ENCODE measurements at regions not wholly inside any gene's neighbourhood (a gene's known extent, or its start where the extent isn't known, plus 50 kb on each side); places are given as distances from the start of the nearest gene placed in this dataset.

DNA sequence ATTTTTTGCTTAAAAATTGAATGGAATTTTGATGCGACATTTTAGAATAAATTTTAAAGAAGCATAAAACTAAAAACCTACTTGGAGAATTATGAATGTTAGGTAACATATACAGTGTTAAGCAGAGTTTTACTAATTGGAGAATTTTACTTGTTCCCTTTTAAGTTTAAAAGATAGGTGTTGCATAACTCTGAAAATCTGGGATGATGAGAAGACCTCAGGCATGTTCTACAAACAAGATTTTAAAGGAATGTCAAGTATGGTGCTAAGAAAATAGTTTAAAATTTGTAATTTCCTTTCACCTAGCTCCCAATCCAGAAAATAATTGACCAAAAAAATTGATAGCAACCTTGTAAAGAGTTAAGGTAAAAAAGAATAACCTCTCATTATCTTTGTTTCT lies 135.8 kb downstream of the RFC3 start:
- DNase-seq: no peak

DNA sequence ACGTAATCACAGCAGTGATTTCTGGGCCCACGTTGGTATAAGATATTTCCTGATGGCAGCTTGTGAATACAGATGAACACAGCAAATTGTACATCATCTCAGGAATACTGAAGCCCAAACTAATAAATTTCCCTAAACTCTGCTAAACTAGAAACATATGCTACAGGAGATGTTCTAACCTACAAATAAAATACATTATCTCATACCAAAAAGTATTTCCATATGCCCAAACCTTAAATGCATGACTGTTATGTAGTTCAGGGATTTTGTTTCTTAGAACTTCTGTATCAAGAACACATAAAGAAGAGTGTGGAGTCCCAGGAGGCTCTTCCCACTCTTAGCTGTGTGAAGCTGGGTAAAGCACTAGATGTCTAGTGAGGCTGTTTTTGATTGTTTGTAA lies 138.4 kb downstream of the RFC3 start:
- no peak for DNase-seq

DNA sequence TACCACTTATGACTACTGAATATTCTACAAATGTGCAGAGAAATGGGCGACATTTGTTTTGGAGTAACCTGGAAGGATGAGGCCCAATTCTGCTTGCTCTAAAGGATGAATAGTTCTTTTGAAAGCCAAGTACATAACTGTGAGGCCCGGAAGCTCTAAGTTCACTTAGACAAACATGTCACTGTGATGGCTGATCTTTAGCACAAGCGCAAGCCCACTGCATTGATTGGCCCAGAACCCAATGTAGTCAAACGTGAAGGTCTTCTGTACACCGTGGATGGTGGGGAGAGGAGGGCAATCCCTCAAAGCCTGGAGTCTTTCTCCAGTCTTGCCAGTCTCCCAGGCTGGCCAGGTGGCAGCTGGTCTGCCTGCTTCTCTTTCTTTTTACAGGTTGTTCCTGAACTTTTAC lies 139.6 kb downstream of the RFC3 start:
- DNase-seq: no peak

- DNase-seq: no peak
Observed at GRCh38 chr13:33958964-33959363, 141.0 kb downstream of the RFC3 start.

DNA sequence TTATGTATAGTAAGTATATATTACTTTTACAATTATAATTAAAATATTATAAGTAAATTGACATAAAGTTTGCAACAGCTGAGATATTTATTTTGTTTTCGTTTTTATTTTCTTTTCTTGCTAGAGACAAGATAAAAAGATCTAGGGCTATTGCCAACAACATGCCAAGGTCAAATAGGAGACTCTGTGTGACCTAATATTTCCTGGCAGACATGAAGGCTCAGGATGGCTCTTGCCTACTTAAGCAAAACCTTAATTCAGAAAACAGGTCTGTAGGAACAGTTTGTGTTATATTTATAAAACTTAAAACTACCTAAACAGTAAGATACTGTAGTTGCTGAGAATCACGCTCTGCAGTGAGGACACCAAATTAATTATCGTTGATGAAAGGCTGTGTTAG lies 145.2 kb downstream of the RFC3 start:
- DNase-seq: no peak

DNA sequence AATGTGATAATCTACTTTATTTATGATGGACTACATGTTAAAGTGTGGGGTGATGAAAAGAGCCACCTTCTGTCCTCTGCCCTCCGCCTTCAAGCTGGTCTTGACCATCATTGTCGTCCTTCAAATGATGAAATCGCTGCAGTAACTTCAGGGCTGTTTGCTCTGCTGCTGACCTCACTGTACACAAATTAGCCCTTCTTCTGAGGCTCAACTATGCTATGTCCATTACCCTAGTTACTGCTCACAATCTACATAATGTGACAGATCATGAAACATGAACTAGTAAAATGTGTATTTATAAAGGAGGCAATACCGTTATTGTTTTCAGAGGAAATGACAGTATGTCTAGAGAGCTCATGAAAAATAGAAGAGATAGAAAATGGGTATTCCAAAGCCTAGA lies 145.9 kb downstream of the RFC3 start:
- DNase-seq: no peak

DNA sequence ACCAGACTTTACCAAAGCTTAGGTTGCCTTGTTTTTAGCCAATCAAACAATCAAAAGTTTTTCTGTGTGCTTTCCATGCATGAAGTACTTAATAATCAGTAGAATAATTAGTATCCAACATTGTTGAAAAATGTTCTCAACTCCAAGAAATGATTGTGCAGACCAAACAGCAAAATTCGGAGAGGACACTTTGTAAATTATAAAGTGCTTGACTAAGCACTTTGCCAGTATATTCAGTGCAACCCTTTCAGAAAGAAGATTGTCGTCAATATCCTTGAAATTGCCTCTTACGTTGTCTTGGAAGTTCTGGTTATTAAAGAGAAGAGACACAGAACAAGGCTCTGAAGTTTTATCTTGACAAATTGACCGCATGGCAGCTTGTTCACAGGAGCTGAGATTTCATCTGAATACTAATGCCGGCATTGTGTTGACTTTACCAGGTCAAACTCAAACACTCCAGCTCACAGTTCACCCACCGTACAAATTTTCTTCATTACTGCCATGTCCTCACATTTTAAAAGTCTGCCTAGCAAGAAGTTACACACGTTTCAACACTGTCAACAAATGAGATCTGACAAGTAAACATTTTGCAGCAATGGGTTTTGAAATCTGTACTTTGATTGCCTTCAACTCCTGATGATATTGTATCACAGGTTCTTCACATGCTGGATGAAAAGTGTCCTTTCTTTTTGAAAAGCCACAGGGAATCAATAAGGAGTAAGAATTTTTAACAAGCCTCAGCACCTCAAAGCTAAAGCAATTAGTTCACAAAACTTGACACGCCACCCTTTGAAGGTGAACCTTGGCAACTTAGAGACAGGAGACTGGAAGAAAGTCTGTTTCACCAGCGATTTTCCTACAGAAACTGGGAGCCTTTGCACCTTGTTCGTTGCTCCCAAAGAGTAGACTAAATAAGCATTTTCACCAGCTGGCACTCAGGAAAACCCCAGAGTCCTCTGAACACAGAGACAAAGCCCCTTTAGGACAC lies 150.9 kb downstream of the RFC3 start:
- no peak for DNase-seq

DNA sequence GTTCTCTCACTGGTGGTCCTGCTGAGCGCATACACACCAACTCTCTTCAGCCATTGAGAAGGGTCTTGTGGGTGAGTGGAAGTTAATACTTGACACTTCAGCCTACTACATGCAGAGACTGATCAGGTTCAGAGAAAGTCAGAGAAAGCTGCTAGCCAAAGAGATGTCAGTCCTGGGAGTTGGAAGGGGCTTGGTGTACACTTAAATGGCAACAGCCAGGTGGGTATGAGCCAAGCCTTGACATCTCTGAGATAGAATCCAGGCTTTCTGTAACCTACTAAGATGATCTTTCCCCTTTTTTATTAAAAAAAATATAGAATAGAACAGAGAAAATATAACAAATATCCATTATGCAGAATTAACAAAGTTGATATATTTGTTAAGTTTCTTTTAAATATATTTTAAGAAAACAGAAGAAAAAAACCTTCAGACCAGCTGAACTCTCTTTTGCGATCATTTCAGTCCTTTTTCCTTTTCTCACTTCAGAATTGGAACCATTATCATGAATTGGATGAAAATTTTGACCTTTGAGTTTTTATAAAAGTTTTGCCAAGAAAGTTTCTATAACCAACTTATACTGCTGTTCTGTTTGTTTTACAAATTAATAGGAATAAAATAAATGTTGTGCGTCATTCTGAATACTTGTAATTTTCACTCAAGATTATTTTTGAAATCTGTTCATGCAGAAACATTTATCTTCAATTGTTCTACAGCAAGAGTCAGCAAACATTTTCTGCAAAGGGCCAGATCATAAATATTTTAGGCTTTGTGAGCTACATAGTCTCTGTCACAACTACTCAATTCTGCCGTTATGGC lies 153.0 kb downstream of the RFC3 start:
- DNase-seq: no peak

DNA sequence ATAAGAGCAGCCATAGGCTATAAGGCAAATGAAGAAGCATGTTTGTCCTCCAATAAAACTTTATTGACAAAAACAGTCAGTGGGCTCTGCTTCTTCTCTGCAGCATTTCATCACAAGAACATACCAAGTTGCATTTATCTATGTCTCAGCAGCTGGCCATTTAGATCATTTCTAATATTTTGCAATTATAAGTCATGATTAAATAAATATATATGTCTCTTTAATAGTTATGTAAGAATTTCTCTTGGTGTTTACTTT lies 153.5 kb downstream of the RFC3 start:
- DNase-seq: no peak

DNA sequence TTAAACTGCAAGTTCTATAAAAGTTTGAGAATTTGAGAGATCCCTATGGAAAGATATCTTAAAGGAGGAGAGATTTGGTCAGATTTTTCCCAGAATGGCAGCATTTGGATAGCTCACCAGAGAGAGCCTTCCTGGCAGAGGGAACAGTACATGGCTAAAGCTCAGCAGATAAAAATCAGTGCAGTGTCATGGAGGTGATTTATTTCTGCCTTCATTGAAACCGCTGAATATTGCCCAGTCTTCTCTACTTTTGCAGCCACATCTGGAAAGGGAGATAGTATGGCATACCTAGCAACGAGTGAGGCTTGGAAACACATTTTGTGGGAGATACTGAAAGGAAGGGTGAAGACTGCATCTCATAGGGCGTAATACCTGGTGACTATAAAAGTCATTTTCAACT lies 155.2 kb downstream of the RFC3 start:
- no peak for DNase-seq

DNA sequence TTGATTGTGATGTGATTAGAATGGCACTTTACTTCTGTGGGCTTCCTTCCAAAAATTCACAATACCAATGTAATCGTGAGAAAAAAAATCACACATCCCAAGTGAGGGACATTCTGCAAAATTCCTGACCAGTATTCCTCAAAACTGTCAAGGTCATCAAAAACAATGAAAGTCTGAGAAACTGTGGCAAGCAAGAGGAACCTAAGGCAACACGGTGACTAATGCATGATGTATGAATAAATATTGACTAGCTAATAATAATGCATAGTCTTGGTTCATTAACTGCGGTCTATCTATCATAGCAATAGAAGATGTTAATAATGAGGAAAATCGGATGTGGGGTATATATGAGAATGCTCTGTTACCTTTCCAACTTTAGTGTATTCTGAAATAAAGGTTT lies 159.0 kb downstream of the RFC3 start:
- DNase-seq: no peak

GRCh38 chr13:33978653-33979052 lies 160.7 kb downstream of the RFC3 start:
- DNase-seq: no peak

GRCh38 chr13:33992881-33993336 lies 175.0 kb downstream of the RFC3 start:
- no peak for DNase-seq

DNA sequence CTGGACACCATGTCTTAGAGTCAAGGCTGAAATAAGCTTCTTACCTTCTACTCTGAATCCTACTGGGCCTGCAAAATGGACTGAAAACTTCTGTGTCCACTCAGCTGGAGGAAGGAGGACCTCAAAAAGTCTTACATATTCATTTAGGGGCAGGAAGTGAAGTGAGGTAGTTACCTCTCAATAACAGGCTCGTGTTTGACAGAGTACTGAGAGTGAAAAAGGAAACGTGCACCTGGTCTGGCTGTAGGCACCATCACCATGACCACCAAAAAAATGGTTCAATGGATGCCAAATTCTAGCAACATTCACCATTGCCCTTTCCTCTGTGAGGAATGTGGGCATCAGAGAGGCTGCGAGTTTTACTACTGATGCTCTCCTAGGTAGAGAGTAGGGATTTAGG lies 176.2 kb downstream of the RFC3 start:
- DNase-seq: no peak

- DNase-seq: no peak
Observed at GRCh38 chr13:33994826-33995502, 177.0 kb downstream of the RFC3 start.

GRCh38 chr13:33996636-33997035 lies 178.7 kb downstream of the RFC3 start:
- no peak for DNase-seq

- no peak for DNase-seq
Observed at GRCh38 chr13:33997574-33997973, 179.6 kb downstream of the RFC3 start.

- DNase-seq: no peak
Observed at GRCh38 chr13:33999811-34000605, 182.1 kb downstream of the RFC3 start.

- no peak for DNase-seq
Observed at GRCh38 chr13:34000955-34001354, 183.0 kb downstream of the RFC3 start.

DNA sequence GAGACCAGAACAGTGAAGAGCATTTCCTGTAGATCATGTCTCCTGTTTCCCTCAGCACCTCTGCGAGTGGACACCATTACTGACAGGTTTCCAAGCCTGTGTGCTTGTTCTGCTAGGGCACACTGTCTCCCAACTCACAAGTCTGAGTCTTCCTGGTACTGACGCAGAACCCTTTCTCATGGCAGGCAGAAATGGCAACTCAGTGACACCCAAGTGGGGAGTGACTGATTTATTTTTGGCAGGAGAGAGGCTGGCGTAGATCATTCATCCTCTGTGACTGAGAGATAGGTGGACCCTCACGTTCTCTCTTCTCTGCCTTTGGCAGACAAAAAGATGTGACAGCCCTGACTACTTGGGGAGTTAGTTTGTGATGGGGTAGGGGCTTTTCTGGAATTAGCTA lies 183.4 kb downstream of the RFC3 start:
- no peak for DNase-seq

- DNase-seq: no peak
Observed at GRCh38 chr13:34002141-34002540, 184.2 kb downstream of the RFC3 start.

DNA sequence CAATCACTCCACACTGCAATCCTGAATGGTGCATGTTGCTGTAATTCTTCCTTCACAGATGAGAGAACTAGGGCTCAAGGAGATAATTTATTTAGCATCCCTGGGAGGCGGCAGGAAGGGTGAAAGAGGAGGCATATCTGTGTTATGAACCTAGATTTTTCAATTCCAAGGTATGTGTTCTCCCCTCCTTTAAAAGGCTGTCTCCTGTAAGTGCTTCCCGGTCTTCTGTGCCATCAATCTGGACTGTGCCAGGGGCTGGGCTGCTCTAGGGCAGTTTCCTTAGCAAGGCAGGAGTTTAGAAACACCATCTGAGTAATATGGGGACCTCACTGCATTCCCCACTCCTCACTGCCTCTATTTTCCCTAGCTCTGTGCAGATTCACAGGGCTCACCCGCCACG lies 185.0 kb downstream of the RFC3 start:
- no peak for DNase-seq

GRCh38 chr13:34003656-34004055 lies 185.7 kb downstream of the RFC3 start:
- DNase-seq: no peak
